Calu3 (cell line): ENCODE measurements at regions not wholly inside any gene's neighbourhood (a gene's known extent, or its start where the extent isn't known, plus 50 kb on each side); places are given as distances from the start of the nearest gene placed in this dataset.

Experiments
- BruUV-seq: library from RNA; stranded (reverse); fragments of 400-500 nt; replicated peaks from 2 replicates; lab custom pipeline; 2021; lab: Mats Ljungman, UMichigan
- CTCF ChIA-PET: fragments of 300-600 bp; sonication (Branson Sonifier 250); formaldehyde crosslinking; loops from one replicate; lab custom pipeline; 2022; ENCODE audit warnings: antibody characterized with exemption; lab: Charles Lee
- DNase-seq: peaks from one replicate; pipeline ENCODE4 v3.0.0; 2022
- H3K27ac Mint-ChIP-seq: one replicate; pipeline ENCODE4 v1.8.0; 2022; ENCODE audit warnings: mixed read lengths; ENCODE audit not compliant: unreplicated experiment
- H3K27me3 Mint-ChIP-seq: one replicate; pipeline ENCODE4 v1.8.0; 2022; ENCODE audit warnings: mixed read lengths; ENCODE audit not compliant: unreplicated experiment
- H3K36me3 Mint-ChIP-seq: one replicate; pipeline ENCODE4 v1.8.0; 2022; ENCODE audit warnings: mild to moderate bottlenecking, moderate library complexity, mixed read lengths; ENCODE audit not compliant: insufficient read depth, unreplicated experiment
- H3K4me1 Mint-ChIP-seq: one replicate; pipeline ENCODE4 v1.8.0; 2022; ENCODE audit warnings: mild to moderate bottlenecking, low read depth, mixed read lengths; ENCODE audit not compliant: unreplicated experiment
- H3K4me3 Mint-ChIP-seq: one replicate; pipeline ENCODE4 v1.8.0; 2022; ENCODE audit warnings: mild to moderate bottlenecking, low read depth, moderate library complexity, mixed read lengths; ENCODE audit not compliant: unreplicated experiment
- H3K9me3 Mint-ChIP-seq: one replicate; pipeline ENCODE4 v1.8.0; 2022; ENCODE audit warnings: low read depth, mixed read lengths; ENCODE audit not compliant: unreplicated experiment
- intact Hi-C: fragments of 100-400 bp; cut with micrococcal nuclease; formaldehyde crosslinking; loops from one replicate; pipeline ENCODE4 v1.10.0; 2022; ENCODE audit not compliant: unreplicated experiment
- TF ChIP-seq, protein P1 (sequence below): fragments of 200-600 bp; IDR thresholded peaks from one replicate; pipeline ENCODE4 v1.8.0; 2022; ENCODE audit warnings: antibody characterized with exemption; ENCODE audit not compliant: unreplicated experiment

GRCh38 chr11:15699978-15700377, 585.3 kb downstream of the INSC start:
- no peaks in the 10 kb centered on the region for H3K9me3 Mint-ChIP-seq
- CTCF ChIA-PET: no interaction called here
- H3K27me3 Mint-ChIP-seq: no peaks in the 10 kb centered on the region

DNA sequence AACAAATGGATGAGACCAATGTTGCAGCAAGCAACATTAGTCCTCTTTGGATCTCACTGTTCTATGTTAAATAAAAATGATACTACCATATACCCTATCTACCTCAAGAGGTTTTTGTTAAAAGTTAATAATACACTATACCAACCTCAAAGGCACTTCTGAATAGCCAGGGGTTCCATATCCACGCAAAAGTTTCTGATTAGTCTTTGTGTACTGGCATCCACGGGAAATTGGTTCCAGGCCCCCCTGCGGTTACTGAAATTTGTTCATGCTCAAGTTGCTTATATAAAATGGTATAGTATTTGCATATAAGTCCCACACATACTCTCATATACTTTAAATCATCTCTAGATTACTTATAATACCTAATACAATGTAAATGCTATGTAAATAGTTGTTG, 585.7 kb downstream of the INSC start:
- H3K27me3 Mint-ChIP-seq: no peaks in the 10 kb centered on the region
- CTCF ChIA-PET: no interaction called here
- no peak for DNase-seq
- BruUV-seq: no TSS peak
- no peak overlapping the region for H3K27ac Mint-ChIP-seq
- H3K4me3 Mint-ChIP-seq: no peak overlapping the region
- H3K4me1 Mint-ChIP-seq: no peaks in the 10 kb centered on the region
- TF ChIP-seq, protein P1, sequence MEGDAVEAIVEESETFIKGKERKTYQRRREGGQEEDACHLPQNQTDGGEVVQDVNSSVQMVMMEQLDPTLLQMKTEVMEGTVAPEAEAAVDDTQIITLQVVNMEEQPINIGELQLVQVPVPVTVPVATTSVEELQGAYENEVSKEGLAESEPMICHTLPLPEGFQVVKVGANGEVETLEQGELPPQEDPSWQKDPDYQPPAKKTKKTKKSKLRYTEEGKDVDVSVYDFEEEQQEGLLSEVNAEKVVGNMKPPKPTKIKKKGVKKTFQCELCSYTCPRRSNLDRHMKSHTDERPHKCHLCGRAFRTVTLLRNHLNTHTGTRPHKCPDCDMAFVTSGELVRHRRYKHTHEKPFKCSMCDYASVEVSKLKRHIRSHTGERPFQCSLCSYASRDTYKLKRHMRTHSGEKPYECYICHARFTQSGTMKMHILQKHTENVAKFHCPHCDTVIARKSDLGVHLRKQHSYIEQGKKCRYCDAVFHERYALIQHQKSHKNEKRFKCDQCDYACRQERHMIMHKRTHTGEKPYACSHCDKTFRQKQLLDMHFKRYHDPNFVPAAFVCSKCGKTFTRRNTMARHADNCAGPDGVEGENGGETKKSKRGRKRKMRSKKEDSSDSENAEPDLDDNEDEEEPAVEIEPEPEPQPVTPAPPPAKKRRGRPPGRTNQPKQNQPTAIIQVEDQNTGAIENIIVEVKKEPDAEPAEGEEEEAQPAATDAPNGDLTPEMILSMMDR: no peak
- H3K36me3 Mint-ChIP-seq: no peaks in the 10 kb centered on the region
- H3K9me3 Mint-ChIP-seq: no peaks in the 10 kb centered on the region
- intact Hi-C loops: no loop called here

More at GRCh38 chr11:15699978-15700377, 585.3 kb downstream of the INSC start:
- Mint-ChIP-seq H3K27ac (no peak overlapping the region), H3K4me1 (no peaks in the 10 kb centered on the region), H3K36me3 (no peaks in the 10 kb centered on the region), H3K4me3 (no peak overlapping the region)
- TF ChIP-seq, protein P1: no peak
- no peak for DNase-seq
- no TSS peak for BruUV-seq
- intact Hi-C loops: no loop called here

DNA sequence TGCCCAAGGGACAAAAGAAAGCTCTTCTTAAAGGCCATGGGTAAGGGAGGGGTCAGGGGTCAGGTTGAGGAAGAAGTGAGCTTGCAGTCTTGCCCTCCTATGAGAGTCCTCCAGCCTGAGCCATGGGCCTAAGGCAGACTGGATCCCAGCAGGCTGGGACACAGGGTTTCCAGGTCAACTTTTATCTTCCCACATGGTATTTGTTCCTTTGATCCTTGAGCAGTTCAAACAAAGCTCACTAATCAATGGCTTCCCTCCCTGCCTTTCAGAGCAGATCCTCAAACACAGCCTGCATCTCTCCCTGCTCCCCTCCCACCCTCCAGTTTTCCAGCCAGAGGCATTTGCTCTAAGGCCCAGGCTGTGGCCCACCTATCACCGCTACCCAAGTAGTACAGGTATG, 589.3 kb downstream of the INSC start:
- TF ChIP-seq, protein P1: no peak
- CTCF ChIA-PET: no interaction called here
- BruUV-seq: no TSS peak
- Mint-ChIP-seq H3K27me3 (no peaks in the 10 kb centered on the region), H3K4me1 (peaks cover 9% of the 10 kb centered on the region), H3K36me3 (no peaks in the 10 kb centered on the region), H3K27ac (no peak overlapping the region), H3K9me3 (no peaks in the 10 kb centered on the region), H3K4me3 (no peak overlapping the region)
- no peak for DNase-seq
- intact Hi-C loops: no loop called here

- H3K9me3 Mint-ChIP-seq: no peaks in the 10 kb centered on the region
- no peaks in the 10 kb centered on the region for H3K36me3 Mint-ChIP-seq
- H3K27me3 Mint-ChIP-seq: no peaks in the 10 kb centered on the region
- no peak for DNase-seq
- TF ChIP-seq, protein P1: no peak
- intact Hi-C loops: no loop called here
- BruUV-seq: no TSS peak
- no peak overlapping the region for H3K4me3 Mint-ChIP-seq
- H3K27ac Mint-ChIP-seq: no peak overlapping the region
- H3K4me1 Mint-ChIP-seq: peaks cover 9% of the 10 kb centered on the region
- CTCF ChIA-PET: no interaction called here
Measured at GRCh38 chr11:15704556-15704955, 589.8 kb downstream of the INSC start.

DNA sequence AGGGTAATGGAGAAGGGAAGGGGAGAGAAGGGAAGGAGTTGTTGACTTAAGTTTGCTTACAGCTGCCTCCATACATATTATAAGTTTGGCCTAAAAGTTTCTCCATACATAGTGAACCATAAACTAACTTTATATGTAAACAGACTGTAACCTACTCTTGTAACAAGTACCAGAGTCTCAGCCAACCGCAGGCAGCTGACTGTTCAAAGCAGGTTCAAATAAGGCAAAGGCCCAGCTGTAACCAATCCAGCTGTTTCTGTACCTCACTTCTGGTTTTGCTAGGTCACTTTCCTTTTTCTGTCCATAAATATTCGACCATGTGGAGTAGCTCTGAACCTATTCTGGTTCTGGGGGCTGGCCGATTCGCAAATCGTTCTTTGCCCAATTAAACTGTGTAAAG, 591.2 kb downstream of the INSC start:
- no peak for DNase-seq
- Mint-ChIP-seq H3K27ac (no peak overlapping the region), H3K4me1 (peaks cover 9% of the 10 kb centered on the region), H3K9me3 (no peaks in the 10 kb centered on the region), H3K27me3 (no peaks in the 10 kb centered on the region), H3K4me3 (no peak overlapping the region), H3K36me3 (no peaks in the 10 kb centered on the region)
- intact Hi-C loops: no loop called here
- CTCF ChIA-PET: no interaction called here
- TF ChIP-seq, protein P1: no peak
- no TSS peak for BruUV-seq
